ENCODE measurements at regions not wholly inside any gene's neighbourhood (a gene's known extent, or its start where the extent isn't known, plus 50 kb on each side); places are given as distances from the start of the nearest gene placed in this dataset.

- DNase-seq: no peak
These were observed 231.0 kb upstream of the ADGRL2 start for GRCh38 chr1:81569761-81570160.

DNA sequence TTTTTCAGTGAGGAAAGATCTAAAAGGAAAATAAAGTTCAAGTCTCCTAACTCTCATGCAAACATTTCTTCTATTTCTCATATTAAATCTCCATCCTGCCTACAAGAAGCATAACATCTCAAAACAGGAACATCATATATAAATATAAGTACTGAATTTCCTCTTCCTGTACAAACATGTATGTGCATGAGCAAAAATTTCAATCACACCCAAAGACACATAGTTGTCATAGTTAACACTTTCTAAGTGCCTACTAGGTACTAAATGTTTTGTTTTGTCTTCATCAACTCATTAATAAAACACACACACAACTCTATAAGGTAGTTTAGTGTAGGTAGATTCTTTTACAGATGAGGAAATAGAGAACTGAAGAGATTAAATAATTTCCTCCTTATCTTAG is 237.1 kb upstream of the ADGRL2 start:
- no peak for DNase-seq

GRCh38 chr1:81562934-81563333 is 237.8 kb upstream of the ADGRL2 start:
- no peak for DNase-seq

DNA sequence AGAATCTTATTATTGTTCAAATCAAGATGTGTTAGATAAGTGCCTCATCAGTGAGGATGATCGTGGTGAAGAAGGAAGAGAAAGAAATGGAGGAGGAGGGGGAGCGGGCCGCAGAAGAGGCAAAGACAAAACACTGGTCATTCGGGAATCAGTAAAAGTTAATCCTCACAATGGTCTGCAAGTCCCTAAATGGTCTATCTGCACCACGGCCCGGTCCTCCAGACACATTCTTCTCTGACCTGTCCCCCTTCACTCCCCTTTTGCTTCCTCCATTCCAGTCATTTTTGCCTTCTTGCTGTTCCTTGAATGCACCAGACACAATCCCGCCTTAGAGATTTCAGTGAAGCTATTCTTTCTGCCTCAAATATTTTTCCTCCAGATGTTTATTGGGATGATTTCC is 240.1 kb upstream of the ADGRL2 start:
- DNase-seq: no peak

DNA sequence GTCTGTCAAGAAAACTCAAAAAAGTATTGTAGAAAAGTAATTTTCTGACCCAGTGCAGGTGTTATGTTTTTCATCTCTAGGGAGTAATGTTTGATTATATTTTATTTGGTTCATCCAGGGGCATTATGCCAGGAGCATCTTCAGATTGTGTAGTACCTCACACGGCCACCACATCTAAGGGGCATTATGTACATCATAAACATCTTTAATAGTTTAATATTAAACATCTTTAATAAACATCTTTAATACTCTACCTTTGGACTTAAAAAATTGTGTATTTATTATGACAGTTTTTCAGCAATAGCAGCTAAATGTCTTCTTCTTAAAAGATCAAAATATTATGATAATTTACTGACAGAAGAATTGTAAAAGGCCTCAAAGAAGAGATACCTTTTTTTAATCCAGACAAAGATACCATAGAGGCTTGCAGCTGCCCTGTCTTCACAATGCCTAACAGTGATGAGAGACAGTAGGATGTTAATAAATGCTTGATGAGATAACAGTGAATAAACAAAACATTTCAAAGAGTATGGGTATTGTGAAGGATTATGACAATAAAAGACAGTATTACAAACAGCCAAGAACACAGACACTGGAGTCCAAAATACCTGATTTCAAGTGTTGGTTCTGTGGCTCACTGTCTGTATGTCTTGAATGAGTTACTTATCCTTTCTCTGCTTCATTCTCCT is 240.9 kb upstream of the ADGRL2 start:
- DNase-seq: no peak

- DNase-seq: no peak
These were observed 242.2 kb upstream of the ADGRL2 start for GRCh38 chr1:81558291-81559076.

GRCh38 chr1:81556968-81557367 is 243.8 kb upstream of the ADGRL2 start:
- no peak for DNase-seq

DNA sequence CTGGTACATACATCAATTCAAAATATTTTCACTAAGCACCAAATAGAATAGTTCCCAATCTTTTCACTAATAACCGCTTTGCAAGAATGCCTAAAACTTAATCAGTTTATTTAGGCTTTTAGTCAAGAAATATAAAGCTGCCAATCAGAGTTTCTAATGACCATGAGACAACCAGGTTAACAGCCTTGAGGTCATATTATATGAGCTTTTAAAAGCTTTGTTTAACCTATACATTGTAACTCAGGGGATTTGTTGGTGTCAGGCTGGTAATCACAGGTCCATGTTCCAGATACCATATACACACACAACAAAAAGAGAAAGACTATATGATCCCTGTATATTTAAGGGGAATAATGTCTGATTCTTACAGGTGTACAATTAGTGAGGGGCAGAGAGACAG is 246.2 kb upstream of the ADGRL2 start:
- DNase-seq: no peak

GRCh38 chr1:81554108-81554507 is 246.6 kb upstream of the ADGRL2 start:
- no peak for DNase-seq

GRCh38 chr1:81553503-81553902 is 247.2 kb upstream of the ADGRL2 start:
- no peak for DNase-seq

- DNase-seq: no peak
These were observed 248.8 kb upstream of the ADGRL2 start for GRCh38 chr1:81551946-81552345.

- no peak for DNase-seq
These were observed 250.0 kb upstream of the ADGRL2 start for GRCh38 chr1:81550753-81551152.

- no peak for DNase-seq
These were observed 251.1 kb upstream of the ADGRL2 start for GRCh38 chr1:81549588-81550127.

DNA sequence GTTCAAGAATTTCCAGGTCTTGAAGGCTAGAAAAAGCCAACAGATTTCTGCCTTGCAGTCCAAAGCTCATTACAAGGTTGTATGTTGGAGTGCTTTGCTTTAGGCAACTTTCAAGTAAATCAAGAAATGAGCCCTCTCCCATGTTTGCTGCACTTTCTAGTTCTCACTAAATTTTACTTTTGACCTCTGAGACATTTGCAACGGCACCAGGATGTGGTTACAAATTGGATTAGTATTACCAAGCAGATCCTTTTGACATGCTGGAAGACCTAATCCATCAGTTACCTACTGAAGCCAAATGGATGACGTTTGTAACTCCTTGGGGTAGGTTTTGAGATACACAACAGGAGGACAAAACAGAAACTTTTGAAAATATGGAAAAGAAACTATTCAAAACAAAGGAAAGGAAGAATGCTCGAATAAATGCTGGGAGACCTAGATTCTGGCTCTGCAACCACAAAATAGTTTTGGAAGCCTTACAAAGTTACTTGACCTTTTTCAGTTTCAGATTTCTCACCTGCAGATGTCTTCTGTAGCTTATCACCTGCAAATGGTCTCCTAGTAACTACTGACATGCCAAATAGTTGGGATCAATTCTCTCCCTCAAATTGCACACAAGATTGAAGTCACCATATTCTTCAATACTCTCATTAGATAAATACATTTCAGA is 251.7 kb upstream of the ADGRL2 start:
- no peak for DNase-seq

- DNase-seq: no peak
These were observed 252.8 kb upstream of the ADGRL2 start for GRCh38 chr1:81547912-81548303.

DNA sequence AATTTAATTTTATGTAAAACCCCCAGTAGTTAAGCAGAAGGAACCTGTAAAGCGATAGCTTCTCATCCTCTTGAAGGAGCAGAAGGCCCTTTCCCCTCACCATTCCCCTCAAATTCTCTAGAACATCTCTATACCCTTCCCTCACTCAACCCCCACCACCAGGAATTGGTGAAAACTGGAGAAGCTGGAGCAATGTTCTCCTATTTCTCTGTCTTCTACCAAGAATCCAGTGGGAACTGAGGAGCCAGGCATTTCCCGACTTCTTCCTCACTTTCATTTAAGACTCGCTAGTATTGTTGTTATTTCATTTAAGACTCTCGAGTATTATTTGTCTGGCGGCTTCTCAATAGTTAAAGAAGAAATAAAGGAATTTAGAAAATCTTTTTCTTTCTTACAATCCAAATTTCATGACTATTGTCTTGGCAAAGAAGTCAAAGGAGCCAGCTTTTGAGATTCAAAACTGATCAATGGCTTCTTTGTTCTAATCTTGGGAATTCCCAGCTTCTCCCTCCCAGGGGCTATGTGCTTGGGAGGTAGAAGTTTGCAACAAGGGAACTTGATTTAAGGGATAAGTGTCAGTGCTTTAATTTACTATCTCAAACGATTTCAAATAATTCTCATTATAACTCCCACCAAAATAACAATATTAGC is 253.3 kb upstream of the ADGRL2 start:
- no peak for DNase-seq

- DNase-seq: no peak
These were observed 255.0 kb upstream of the ADGRL2 start for GRCh38 chr1:81545734-81546133.

GRCh38 chr1:81543764-81544163 is 257.0 kb upstream of the ADGRL2 start:
- DNase-seq: no peak

- no peak for DNase-seq
These were observed 258.5 kb upstream of the ADGRL2 start for GRCh38 chr1:81542196-81542595.

GRCh38 chr1:81540216-81540615 is 260.5 kb upstream of the ADGRL2 start:
- no peak for DNase-seq

DNA sequence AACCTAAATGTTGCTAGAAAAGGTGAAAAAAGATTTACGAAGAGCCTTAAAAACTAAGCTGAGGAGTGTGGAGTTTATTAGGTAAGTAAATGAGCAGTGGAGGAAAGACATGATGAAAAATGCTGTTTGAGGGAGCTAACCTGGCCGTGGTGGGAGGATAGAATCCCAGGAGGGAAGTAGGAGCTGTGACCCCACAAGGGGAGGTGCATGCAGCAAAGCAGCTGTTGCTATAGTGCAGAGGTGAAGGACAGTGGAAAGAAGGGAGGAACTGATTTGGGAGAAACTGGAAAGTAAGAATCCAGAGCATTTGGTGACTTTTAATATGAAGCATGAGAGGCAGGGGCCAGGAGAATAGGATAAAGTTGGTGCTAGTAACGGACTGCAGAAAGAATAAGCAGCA is 271.7 kb upstream of the ADGRL2 start:
- DNase-seq: no peak

GRCh38 chr1:81525085-81525484 is 275.6 kb upstream of the ADGRL2 start:
- no peak for DNase-seq

DNA sequence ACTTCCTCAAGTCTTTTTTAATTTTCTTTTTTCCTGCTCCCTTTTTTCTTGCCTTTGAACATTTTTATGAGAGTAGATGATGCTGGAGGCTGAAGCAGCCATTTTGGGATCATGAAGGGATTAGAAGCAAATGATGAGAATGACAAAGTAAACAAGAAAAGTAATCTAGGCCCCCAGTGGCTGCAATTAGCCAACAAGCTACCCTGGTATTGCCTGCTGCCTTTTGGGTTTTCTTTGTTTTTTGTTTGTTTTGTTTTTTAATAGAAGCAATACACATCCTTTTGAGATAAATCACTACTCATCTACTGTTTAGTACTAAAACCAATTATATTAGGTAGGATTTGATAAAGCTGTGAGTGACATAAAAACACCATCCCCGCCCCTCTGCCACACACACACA is 280.7 kb upstream of the ADGRL2 start:
- DNase-seq: no peak

Data from suppressor macrophage treated with lipopolysaccharide for 4 hours (primary cell).